HG02970 (cell line): ENCODE measurements at regions not wholly inside any gene's neighbourhood (a gene's known extent, or its start where the extent isn't known, plus 50 kb on each side); places are given as distances from the start of the nearest gene placed in this dataset.

Experiments
- ATAC-seq: cut with Tn5 transposase; IDR thresholded peaks from one replicate; pipeline ENCODE4 v1.9.1; 2021; ENCODE audit warnings: mild to moderate bottlenecking, moderate library complexity, moderate number of reproducible peaks; ENCODE audit not compliant: unreplicated experiment, low FRiP score

- ATAC-seq: no peak
Observed at GRCh38 chr18:56060967-56061541, 473.1 kb upstream of the TCF4 start.

GRCh38 chr18:56052202-56052601 lies 464.2 kb upstream of the TCF4 start:
- no peak for ATAC-seq

DNA sequence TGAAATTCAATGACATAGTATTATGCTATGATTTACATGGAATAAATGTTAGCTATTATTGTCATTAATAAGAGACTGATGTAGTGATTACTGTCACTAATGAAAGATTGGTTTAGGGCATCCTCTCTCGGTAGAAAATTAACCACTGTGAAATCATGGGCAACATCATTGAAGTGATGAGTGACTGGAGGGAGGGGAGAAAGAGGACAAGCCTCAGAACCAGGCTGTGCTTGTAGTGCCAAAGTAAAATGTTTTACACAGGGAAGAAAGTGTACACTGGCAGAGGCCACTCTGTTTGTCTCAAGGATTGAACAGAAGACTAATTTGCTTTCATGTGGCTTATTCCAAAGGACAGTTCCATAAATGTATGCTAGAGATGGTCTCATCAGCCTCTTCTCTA lies 456.2 kb upstream of the TCF4 start:
- no peak for ATAC-seq

- ATAC-seq: no peak
Observed at GRCh38 chr18:56043641-56044061, 455.7 kb upstream of the TCF4 start.

- ATAC-seq: no peak
Observed at GRCh38 chr18:56042915-56043536, 455.0 kb upstream of the TCF4 start.

DNA sequence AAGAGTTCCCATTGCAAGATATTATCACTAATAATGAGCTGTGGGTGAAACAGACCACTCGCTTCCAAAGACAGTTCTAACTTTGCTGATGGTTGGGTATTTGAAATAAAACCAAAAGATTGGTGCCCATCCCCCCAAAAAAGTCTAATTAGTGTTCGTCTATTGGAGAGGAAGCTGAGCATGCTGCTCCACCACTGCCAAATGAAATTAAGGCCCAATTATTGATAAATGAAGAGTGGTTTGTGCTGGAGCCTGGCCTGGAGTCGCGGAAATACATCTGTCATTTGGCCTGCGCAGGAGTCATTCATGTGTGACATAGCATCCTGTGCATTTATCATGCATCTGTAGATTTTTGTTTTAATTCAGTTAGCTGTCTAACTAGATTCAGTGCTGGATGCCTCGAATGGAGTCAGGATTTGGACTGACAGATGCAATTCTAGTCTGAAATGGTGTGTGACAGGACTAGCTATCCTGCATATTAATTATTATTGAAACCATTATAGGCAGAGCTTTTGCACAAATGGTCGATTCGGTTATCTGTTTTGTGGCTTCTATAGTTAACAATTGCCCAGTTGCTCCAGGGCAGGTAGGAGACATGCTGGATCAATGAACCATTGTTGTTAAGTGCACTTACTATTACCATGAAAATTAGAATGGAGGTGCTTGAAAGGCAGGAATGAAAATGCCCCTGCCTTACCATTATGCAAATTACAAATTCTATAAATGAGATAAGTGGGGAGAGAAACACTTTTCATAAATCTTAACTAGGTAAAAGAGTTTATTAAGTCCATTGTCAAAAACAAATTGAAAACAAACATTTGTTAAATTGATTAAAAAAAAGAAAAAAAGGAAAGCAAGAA lies 450.4 kb upstream of the TCF4 start:
- ATAC-seq: no peak

GRCh38 chr18:56036741-56037140 lies 448.7 kb upstream of the TCF4 start:
- ATAC-seq: no peak

- no peak for ATAC-seq
Observed at GRCh38 chr18:56035546-56035945, 447.6 kb upstream of the TCF4 start.

- no peak for ATAC-seq
Observed at GRCh38 chr18:56034949-56035348, 447.0 kb upstream of the TCF4 start.

- no peak for ATAC-seq
Observed at GRCh38 chr18:56030060-56030459, 442.1 kb upstream of the TCF4 start.

- ATAC-seq: no peak
Observed at GRCh38 chr18:56028514-56028913, 440.5 kb upstream of the TCF4 start.

DNA sequence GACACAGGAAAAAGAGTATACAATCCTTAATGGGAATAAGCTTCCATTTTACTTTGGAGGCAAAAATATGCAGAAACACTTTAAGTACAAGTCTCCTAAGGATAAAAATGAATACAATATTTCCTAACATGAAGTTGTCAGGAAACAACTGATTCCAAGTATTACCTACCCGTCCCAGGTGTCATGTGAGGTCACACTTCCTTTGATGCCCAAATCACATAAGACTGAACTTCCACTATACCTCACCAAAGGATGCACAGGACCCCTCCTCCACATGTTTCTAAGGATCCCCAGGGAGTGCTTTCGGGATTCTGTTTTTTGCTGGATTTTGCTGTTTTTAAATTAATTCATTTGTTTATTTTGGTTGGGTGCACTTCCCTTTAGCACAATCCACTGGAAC lies 438.5 kb upstream of the TCF4 start:
- ATAC-seq: no peak

DNA sequence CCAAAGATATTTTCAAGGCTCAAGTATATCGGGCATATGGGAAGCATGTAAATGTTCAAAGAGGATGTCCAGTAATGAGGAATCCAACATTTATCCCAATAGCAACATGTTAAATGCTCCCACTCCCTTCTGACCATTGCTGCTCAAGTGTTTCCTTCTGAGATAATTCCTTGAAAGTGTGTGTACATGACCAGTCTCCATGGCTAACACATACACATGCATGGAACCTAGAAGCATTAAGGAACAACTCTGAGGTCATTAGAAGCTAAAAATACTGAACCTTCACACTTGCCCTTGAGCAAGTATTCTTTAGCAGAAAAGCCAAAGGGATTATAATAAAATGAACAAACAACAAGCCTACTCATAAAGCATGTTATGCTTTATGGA lies 433.8 kb upstream of the TCF4 start:
- ATAC-seq: no peak

GRCh38 chr18:56021136-56021808 lies 433.3 kb upstream of the TCF4 start:
- no peak for ATAC-seq

- ATAC-seq: no peak
Observed at GRCh38 chr18:56019908-56020307, 431.9 kb upstream of the TCF4 start.

- no peak for ATAC-seq
Observed at GRCh38 chr18:56019156-56019555, 431.2 kb upstream of the TCF4 start.

DNA sequence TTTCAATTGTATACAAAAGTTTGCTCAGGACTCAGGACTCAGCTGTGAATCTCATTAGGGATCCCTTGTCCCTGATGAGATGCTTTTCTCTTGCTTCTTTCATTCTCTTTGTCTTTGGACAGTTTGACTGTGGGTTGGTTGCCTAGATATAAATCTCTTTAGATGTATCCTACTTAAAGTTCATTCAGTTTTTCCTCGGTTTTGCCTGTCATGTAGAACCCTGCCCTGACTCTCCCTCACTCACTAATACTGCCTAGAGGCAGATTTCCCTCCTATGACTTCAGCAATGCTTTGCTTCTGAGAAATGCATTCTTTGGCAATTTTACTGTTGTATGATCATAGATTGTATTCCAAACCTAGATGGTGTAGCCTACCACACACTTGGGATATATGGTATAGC lies 421.4 kb upstream of the TCF4 start:
- ATAC-seq: no peak

- no peak for ATAC-seq
Observed at GRCh38 chr18:56003720-56004088, 415.7 kb upstream of the TCF4 start.

- ATAC-seq: no peak
Observed at GRCh38 chr18:56003009-56003719, 415.2 kb upstream of the TCF4 start.

DNA sequence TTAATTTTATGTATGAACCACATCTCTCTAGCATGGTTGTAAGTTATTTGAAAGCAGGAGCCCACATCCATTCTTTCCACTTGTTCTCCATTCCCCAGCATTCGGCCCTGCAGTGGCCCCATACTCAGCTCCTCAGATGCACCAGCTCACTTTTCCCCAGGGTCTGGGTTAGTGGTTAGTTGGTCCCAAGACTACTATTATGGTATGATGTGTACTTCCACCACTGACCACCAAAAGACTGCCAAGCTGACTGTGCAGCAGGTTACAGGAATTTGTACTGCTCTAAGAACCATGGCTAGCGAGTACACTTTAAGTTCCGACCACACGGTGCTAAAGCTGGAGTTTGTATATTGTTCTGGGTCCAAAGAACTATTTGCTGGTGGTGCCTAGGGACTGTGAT lies 413.6 kb upstream of the TCF4 start:
- no peak for ATAC-seq

GRCh38 chr18:56000041-56000440 lies 412.0 kb upstream of the TCF4 start:
- ATAC-seq: no peak
